AG09319 (cell line): ENCODE measurements at regions not wholly inside any gene's neighbourhood (a gene's known extent, or its start where the extent isn't known, plus 50 kb on each side); places are given as distances from the start of the nearest gene placed in this dataset.
"Not testable (repeated sequence)": the region's sequence is repeated elsewhere in the genome, so short reads cannot be mapped to it uniquely, and the experiment has no call there.

ENCODE experiments used
- DNase-seq: peaks from one replicate; pipeline ENCODE4 v3.0.0-alpha.2; 2010; ENCODE audit warnings: low read depth; ENCODE audit errors: extremely low read depth
- TF ChIP-seq, protein P1 (sequence below): IDR thresholded peaks from 2 replicates; pipeline ENCODE4 v1.5.1; 2011; ENCODE audit warnings: low read depth, mild to moderate bottlenecking, inconsistent platforms, low read length, moderate library complexity

DNA sequence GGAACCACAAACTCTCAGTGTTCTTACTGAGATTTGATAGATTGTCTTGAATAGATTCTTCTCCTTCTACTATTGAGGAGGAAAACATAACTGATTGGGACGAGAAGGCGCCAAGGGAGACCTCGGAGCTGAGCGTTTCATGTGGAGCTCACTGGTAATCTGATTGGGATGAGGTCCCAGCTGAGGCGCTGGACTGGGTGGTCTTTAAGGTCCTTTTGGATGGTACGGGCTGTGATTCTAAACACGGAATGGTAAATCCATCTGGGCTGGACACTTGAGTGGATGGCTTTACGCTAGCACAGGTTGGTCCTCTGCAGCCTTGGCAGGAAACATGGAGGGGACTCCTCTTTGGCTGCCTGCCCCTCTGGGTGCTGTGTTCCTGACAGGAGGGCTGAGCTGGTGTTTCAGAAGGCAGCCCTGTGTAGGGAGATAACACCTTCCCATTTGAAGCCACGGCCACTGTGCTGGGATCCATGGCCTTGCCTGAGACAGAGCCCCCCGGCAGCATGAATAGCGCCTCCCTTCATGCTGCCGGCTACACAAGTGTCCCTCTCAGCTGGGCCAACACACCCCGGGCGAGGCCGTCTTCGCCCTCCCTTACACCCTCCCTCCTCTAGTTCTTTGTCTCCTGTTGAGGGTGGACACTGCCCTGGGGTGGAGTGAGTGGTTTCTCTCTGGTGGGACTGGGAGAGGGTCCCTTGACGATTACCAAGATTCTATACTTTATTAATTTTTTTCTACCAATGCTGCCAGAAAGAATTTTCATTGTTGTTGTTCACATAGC lies 203.2 kb upstream of the SHH start:
- no peak for DNase-seq
- TF ChIP-seq, protein P1, sequence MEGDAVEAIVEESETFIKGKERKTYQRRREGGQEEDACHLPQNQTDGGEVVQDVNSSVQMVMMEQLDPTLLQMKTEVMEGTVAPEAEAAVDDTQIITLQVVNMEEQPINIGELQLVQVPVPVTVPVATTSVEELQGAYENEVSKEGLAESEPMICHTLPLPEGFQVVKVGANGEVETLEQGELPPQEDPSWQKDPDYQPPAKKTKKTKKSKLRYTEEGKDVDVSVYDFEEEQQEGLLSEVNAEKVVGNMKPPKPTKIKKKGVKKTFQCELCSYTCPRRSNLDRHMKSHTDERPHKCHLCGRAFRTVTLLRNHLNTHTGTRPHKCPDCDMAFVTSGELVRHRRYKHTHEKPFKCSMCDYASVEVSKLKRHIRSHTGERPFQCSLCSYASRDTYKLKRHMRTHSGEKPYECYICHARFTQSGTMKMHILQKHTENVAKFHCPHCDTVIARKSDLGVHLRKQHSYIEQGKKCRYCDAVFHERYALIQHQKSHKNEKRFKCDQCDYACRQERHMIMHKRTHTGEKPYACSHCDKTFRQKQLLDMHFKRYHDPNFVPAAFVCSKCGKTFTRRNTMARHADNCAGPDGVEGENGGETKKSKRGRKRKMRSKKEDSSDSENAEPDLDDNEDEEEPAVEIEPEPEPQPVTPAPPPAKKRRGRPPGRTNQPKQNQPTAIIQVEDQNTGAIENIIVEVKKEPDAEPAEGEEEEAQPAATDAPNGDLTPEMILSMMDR: no peak

DNA sequence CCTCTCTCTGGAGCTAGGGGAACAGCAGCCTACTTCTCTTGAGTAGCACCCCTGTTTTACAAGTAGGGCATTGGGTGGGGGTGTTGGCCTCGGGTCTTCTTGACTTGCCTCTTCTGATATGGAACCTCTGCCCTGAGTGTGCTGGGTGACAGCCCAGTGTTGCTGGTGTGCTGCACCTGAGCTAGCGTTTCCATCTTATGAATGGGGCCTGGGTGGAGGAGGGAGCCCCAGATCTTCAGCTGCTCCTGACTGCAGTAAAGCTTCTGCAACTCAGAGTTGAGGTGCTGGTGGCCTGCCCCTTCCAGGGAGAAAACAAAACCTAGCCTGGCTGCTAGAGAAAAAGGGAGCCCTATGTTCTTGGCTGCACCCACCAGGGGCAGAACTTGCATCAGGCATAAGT lies 202.5 kb upstream of the SHH start:
- no peak for DNase-seq
- TF ChIP-seq, protein P1: no peak

DNA sequence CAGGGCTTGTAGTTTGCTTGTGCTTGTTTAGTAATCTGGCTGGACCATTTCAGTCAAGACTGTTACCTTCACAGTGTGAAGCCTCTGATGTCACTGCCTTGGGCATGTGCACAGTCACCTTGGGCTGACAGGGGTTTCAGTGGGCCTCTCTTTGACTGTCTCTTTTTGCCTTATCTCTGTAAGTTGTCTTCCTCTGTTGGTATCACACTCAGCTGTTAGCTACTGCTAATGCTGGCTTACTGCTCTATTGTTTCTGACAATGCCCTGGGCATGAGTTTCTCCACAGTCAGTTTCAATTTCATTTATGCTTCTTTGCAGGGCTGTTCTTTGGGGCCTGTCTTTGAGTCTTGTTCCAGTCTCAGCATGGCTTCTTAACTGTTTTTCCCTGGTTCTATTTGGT lies 201.9 kb upstream of the SHH start:
- TF ChIP-seq, protein P1: no peak
- DNase-seq: no peak

DNA sequence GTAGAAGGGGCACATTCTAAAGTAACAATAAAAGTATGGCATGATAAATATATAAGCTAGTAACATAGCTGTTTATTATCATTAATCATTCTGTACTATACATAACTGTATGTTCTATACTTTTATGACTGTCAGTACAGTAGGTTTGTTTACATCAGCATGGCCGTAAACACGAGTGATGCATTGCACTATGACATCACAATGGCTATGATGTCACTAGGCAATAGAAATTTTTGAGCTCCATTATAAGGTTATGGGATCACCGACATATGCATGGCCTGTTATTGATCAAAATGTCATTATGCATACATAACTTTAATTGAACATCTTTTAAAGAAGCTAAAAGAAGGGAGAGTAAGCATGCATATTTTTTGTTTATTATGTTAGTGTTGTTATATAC lies 200.1 kb upstream of the SHH start:
- TF ChIP-seq, protein P1: no peak
- no peak for DNase-seq

DNA sequence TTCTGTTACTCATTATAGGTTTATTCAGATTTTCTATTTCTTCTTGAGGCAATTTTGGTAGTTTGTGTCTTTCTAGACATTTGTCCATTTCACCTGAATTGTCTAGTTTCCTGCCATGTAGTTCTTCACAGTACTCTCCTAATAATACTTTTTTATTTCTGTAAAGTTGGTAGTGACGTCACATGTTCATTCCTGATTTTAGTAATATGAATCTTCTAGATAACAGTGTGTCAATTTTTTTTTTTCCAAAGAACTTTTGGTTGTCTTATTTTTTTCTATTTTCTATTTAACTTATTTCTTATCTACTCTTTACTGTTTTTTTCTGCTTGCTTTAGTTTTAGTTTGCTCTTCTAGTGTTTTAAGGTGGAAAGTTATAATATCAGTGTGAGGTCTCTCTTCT lies 197.3 kb upstream of the SHH start:
- no peak for DNase-seq
- TF ChIP-seq, protein P1: no peak

DNA sequence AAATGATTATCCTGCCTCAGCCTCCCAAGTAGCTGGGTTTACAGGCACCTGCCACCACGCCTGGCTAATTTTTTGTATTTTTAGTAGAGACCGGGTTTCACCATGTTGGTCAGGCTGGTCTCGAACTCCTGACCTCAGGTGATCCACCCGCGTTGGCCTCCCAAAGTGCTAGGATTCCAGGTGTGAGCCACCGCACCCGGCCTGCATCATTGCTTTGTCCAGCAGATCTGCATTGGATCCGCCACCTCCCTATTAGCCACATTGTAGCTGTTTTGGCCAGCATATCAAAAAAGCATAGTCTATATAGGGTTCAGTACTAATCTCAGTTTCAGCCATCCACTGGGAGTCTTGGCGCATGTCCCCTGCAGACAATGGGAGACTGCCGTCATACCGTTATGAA lies 194.6 kb upstream of the SHH start:
- DNase-seq: not testable (repeated sequence)

DNA sequence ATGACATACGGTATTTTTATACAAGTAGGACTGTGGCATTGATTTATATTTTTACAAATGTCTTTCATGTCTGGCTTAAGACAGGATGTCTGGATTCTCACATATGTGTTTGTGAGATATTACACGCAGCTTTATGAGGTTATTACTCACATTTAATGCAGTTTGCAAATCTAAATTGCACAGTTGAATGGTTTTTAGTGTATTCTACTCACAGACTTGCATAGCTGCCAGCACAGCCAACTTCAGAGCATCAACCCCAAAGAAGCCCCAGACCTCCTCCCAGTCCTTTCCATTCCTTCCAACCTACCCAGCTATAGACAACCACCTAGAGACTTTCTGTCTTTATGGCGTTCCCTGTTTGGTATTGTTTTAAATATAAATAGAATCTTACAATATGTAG lies 193.8 kb upstream of the SHH start:
- no peak for DNase-seq
- TF ChIP-seq, protein P1: no peak

DNA sequence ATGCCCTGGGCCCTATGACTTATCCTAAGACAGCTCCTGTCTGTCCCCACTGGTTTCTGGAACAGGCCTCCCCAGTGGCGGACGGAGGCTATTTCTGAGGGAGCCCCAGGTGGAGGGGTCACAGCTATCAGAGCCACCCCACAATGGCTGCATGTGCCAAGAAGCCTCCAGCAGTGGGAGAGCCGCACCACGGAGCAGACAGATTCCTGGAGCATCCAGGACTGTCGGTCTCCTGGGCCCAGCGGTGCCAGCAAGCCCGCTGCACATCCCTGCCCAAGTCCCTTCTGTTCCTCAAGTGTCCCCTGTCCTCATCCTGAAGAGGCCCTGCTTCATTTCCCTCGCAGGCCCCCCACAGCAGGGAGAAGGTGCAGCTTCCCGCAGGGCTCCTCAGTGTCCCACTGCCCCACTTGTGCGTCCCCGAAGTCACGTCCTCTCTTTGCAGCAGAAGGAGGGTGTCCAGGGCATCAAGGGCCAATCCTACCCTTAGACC lies 193.0 kb upstream of the SHH start:
- DNase-seq: no peak
- TF ChIP-seq, protein P1: no peak
